Ecto neural progenitor cell (in vitro differentiated cells): ENCODE measurements at regions not wholly inside any gene's neighbourhood (a gene's known extent, or its start where the extent isn't known, plus 50 kb on each side); places are given as distances from the start of the nearest gene placed in this dataset.
"Not testable (repeated sequence)": the region's sequence is repeated elsewhere in the genome, so short reads cannot be mapped to it uniquely, and the experiment has no call there.

Source experiments
- DNase-seq: peaks from one replicate; pipeline ENCODE4 v3.0.0-alpha.2; 2018; ENCODE audit warnings: low spot score

DNA sequence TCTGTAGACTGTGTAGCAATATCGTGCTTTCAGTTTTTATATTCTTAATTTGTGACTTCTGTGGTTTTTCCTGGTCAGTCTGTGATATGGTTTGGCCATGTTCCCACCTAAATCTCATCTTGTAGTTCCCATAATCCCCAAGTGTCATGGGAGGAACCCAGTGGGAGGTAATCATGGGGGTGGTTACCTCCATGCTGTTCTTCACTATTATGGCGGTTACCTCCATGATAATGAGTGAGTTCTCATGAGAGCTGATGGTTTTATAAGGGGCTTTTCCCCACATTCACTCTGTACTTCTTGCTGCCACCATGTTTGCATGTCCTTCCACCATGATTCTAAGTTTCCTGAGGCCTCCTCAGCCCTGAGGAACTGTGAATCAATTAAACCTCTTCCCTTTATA, 169.8 kb downstream of the LEPR start:
- no peak for DNase-seq

DNA sequence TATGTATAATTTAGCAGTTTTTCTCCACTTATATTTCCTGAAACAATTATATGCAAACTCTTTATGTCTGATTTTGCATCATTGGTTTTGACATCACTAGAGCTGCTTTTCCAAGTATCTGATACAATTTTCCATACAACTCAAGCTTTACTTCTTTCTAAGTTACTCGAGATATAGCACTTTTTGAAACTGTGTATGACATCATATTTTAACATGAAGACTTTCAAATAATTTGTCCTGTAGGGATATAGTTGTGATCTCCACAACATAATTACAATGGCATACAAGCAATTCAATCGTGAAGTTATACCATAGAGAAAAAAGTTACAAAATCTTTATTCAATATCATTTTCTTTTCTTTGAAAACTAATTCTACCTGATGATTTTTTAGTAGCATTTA, 173.0 kb downstream of the LEPR start:
- no peak for DNase-seq

DNA sequence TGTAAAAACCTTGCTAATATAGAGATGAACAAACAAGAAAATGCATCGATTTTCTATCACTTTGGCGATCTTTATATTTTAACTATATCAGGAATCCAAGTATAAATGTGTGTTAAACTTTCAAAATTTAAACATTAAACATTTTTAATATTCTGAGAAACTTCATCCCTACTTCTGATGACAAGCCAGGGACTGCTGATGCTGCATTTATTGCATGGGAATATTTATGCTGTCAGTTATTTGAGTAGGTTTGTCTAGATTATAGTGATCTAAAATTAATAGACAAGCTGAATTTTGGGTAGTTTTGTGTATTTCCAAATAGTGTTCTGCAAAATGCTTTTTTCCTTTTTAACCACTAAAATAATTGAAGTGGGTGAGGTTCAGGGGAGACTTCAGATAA, 175.3 kb downstream of the LEPR start:
- no peak for DNase-seq

DNA sequence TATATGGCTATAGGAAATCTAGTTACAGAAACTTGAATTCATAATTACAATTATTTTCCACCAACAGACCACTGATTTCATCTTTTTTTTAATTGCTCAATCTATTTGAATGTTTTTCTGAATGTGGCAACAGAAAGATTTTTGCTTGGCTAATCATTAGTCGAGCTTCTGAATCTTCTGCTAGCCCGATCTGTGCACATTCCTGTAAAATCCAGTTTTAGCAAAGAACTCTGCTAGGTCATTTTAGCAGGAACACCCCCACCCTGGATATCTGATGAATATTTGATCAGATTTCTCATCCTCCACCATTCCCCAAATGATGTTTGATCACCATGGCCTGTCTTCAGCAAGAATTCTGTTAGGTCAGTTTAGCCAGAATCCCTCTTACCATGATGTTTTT, 176.3 kb downstream of the LEPR start:
- no peak for DNase-seq

DNA sequence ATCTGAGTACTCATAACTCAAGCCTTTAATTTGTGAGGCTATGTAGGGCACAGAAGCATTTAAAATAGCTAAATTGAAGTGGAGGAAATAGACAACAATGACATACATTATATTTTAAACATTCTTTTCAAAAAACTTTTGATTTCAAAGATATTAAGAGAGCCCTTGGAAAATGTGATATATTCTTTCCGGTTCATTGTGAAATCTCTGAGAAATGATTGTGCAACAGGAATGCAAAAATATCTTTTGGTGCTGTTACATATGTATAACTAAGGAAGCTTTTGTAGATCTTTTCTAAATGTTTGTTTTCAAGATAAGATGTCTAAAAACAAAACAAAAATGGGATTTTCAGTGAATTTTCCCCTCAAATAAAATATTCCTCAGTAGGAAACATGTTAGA, 185.2 kb downstream of the LEPR start:
- DNase-seq, result no peak

DNA sequence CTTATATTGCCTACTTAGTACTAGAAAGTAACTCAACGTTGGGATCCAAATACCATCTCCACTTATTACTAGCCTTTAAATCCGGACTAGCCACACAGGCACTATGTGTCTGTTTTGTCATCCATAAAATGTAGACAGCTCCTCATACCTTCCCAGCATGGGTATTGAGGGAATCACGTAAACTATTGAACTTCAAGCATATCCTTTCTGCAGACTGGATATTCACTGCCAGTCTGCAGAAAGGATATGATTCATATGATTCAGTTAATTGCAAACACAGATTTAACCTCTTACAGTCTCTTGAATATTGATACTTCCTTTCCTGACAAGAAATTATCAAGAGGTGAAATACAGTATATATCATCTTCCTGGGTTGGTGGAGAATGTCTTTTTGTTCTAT, 186.0 kb downstream of the LEPR start:
- no peak for DNase-seq

DNA sequence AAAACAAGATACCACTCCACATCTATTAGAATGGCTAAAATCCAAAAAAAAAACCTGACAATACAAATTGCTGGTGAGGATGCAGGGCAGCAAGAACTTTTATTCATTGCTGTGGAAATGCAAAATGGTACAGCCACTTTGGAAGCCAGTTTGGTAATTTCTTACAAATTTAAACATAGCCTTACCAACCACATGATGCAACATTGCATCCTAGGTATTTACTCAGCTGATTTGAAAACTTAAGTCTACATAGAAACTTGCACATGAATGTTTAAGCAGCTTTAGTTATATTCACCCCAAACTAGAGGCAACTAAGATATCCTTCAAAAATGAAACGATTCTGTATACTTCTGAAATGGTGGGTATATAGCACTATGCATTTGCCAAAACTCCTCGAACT, 178.8 kb upstream of the PDE4B start:
- DNase-seq, result no peak

DNA sequence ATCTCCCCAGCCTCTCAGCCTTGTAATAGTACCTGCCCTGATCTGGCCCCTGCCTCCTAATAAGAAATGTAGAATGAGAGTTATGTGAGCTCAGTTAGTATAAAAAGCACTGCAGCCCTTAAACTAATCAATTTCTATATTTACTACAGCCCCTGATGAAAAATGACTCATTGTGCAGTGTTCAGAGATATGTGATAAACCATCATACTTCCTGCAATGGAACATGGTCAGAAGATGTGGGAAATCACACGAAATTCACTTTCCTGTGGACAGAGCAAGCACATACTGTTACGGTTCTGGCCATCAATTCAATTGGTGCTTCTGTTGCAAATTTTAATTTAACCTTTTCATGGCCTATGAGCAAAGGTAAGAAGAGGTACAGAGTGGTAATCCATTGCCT, 176.8 kb upstream of the PDE4B start:
- no peak for DNase-seq

DNA sequence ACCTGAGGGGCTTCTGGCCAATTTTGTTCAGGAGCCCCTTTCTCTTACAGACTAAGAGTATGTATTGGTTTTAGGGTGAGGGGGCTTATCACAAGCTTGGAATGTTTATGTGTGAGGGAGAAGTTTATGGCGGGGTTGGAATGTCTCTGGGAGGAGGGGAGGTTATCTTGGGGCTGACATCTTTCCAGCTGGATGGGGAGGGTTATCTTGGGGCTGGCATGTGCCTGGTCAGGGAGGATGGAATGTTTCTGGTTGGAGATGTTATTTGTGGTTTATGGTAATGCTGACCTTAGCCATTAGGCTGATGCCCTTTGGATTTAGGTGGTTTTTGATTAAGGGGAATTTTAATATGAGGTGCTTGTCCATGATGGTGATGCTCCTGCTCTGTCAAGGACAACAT, 171.0 kb upstream of the PDE4B start:
- DNase-seq, result not testable (repeated sequence)

DNA sequence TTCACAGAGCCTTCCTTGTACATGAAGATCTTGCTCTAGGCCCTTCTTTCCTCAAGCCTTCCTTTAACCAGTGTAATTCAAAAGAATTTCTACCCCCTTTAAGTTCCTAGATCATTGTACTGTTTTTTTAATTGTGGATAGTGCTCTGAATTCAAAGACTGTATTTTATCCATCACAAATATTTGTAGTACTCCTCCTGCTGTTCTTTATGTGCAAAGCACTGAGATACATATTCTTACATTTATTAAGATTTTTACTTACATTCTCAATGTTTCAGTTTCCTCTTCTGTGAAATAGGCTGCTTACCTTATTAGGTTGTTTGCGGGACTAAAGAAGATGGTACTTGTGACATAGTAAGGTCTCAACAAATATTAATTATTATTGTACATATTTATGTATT, 168.8 kb upstream of the PDE4B start:
- DNase-seq, result no peak

DNA sequence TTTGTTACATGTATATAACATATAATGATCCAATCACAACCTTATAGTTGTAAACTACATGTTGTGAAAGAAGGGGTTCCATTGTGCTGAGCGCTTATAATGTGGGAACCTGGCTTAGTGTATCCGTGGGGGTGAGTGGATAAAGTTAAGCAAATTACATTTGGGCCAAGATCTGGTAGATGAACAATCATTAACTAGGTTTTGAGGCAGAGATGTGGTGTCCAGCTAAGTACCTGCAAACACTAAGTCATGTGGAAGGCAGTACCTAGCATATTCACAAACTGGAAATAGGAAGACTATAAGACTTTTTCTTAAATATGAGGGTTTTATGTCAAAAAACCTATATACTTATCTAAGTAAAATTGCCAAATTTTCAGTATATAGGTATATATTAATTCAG, 167.2 kb upstream of the PDE4B start:
- no peak for DNase-seq

DNA sequence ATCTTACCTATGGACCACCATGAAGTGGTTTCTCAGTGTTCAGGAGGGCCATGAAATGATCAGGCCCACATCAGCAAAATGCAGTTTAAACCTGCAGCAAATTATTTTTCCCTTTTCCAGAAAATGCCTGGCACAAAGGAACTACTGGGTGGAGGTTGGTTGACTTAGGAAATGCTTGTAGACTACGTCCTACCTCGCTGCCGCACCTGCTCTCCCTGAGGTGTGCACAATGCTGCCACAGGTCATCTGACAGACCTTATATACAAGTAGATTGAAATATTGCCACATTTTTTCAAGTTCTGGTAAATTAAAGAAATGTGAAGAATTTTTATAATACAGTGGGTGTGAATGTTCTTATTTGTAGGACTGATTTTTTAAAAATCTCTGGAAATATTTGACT, 166.7 kb upstream of the PDE4B start:
- no peak for DNase-seq

DNA sequence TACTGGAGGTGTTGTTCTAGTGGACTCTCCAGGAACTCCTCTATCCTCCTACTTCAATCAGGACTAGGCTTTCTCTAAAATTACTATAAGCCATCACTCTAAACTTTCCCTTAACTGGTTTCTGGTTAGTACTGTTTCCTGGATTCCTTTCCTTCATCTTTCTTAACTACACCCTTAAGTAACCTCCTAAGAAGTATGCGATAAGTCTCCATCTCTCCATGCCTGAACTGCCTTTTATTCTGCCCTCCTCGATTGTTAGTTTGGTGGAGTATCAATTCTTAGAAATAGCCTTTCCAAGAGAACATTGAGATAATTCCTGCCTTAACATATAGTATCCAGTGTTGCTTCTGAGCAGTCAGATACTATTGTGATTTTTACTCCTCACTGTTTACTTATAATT, 162.9 kb upstream of the PDE4B start:
- no peak for DNase-seq

DNA sequence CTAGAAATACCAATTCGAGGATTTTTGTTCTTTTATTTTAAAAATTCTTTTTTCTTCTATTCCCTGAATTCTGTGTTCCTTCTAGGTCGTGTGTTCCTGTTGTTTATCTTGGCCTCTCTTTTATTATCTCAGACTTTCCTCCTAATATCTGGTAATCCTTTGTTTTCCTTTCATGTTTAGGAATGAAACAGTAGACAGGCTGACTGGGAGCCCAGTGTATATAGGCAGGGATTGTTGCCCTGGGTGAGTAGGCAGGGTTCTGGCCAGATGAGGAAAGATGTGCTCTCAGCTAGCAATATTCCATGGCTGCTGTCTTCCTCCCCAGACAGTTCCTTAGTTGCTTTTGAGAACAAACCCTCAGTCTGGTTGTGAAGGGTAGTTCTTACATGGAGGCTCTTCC, 161.8 kb upstream of the PDE4B start:
- no peak for DNase-seq

DNA sequence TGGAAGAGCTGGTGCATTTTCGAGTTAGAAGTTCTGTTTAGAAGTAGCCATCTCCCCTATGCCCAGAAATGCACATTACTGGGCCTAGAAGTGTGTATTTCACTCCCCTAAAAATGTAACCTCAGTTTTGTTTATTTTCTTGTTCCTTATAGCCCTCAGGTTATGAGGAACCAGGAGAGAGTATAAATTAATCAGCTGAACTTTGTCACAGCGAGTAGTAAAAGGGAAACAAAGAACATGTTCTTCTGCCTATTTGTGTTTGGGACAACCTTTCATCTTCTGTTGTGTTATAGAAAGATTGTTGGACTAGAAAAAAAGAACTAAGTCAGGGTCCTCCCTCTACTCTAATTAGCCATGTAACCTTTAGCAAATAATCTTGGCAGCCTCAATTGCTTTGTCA, 160.5 kb upstream of the PDE4B start:
- no peak for DNase-seq

DNA sequence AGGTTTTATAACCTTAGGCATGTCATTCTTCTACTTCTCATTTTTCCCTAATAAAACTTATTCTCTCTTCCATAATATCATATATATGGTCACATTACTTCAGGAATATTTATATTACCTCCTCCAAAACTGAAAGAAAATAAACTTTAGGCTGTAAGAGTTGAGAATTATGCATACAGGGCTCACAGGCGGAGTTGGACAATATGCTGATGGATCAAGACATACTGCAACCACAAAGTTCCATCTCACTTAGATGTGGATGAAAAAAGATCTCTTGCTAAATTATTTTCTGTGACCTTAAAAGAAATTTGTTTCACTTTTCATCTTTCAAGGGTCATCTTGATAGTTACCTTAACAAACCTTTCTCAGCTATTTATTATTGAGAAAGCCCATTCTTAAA, 152.6 kb upstream of the PDE4B start:
- no peak for DNase-seq

DNA sequence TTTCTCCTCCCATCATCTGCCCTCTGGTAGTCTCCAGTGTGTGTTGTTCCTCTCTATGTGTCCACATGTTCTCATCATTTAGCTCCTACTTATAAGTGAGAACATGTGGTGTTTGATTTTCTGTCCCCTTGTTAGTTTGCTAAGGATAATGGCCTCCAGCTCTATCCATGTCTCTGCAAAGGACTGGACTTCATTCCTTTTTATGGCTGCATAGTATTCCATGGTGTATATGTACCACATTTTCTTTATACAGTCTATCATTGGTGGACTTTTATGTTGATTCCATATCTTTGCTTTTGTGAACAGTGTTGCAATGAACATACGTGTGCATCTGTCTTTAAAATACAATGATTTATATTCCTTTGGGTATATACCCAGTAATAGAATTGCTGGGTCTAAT, 143.5 kb upstream of the PDE4B start:
- not testable (repeated sequence) for DNase-seq

DNA sequence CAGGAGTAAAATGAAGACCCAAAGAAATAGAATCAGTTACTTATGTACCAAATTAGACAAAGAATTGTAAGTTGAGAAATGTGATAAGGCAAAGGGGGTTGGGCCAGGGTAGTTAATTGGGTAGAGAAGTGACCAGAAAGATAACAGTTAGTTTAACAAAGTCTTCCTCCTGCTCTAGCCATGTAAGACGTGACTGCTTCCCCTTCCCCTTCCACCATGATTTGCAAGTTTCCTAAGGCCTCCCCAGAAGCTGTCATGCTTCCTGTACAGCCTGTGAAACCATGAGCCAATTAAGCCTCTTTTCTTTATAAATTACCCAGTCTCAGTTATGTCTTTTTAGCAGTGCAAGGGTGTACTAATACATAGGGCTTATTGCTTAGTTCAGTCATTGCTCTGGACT, 142.0 kb upstream of the PDE4B start:
- DNase-seq, result no peak

DNA sequence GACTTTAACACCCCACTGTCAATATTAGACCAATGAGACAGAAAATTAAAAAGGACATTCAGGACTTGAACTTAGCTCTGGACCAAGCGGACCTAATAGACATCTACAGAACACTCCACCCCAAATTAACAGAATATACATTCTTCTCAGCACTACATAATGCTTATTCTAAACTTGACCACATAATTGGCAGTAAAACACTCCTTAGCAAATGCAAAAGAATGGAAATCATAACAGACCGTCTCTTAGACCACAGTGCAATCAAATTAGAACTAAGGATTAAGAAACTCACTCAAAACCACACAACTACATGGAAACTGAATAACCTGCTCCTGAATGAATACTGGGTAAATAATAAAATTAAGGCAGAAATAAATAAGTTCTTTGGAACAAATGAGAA, 138.2 kb upstream of the PDE4B start:
- DNase-seq, result not testable (repeated sequence)

DNA sequence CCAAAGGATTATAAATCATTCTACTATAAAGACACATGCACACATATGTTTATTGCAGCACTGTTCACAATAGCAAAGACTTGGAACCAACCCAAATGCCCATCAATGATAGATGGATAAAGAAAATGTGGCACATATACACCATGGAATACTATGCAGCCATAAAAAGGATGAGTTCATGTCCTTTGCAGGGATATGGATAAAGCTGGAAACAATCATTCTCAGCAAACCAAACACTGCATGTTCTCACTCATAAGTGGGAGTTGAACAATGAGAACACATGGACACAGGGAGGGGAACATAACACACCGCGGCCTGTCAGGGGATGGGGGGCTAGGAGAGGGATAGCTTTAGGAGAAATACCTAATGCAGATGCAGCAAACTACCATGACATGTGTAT, 135.1 kb upstream of the PDE4B start:
- not testable (repeated sequence) for DNase-seq

DNA sequence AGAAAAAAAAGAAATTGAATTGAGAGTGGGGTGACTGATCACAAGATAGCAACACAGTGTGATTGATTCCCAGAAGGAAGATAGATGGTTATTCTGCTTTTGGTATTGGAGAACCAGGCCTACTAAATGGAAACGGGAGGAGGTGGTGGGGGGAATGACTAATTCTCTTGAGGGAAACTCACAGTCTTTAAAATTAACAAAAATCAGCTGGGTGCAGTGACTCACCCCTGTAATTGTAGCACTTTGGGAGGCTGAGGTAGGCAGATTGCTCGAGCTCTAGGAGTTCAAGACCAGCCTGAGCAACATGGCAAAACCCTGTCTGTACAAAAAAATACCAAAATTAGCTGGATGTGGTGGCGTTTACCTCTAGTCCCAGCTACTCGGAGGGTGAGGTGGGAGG, 134.6 kb upstream of the PDE4B start:
- DNase-seq, result no peak

DNA sequence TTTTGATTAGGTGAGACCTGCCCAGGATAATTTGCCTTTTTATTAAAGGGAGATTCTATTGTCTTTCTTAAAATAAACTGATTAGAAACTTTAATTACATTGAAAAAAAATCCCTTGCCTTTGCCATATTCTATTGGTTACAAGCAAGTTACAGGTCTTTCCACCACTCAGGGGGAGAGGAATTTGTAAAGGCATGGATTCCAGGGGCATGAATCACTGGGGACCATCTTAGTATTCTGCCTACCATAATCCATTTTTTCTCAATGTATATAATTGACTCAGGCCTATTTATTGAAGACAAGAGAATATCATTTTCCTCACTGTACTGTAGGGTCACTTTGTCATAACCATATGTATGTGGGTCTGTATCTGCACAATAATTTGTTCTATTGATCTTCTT, 124.3 kb upstream of the PDE4B start:
- DNase-seq, result no peak

DNA sequence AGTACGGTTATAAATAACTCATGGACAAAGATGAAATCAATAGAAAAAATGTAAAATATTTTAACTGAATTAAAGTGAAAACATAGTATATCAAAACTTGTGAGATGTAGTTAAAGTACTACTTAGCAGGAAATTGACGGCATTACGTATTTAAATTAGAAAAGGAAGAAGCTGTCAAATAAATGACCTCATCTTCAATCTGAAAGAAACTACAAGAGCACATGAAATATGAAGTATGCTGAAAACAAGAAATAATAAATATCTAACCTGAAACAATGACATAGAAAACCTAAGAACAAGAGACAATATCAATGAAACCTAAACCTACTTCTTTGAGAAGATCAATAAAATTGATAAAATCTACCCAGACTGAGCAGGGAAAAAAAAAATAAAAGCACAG, 122.2 kb upstream of the PDE4B start:
- no peak for DNase-seq

DNA sequence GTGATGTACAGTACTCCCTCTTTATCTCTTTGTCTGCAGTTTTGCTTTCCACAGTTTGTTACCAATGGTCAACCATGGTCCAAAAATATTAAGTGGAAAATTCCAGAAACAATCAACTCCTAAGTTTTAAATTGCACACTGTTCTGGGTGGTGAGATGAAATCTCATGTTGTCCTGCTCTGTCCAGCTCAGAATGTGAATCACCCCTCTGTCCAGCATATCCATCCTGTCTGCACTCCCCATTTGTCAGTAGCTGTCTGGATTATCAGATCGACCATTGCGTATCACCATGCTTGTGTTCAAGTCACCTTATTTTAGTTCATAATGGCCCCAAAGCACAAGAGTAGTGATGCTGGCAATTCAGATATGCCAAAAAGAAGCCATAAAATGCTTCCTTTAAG, 118.2 kb upstream of the PDE4B start:
- DNase-seq, result no peak

DNA sequence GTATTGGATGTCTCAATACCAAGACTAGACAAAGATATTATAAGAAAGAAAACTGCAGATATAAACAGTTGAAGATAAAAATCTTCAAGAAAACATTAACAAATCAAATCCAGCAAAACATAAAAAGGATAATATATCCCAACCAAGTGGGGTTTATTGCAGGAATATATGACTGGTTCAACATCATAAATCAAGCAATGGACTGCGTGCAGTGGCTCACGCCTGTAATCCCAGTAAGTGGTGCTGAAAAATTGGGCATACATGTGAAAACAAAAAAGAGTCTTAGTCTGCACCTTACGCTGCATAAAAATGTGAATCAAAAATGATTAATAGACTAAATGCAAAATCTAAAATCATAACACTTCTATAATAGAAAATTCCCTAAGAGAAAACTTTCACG, 112.9 kb upstream of the PDE4B start:
- DNase-seq, result no peak

DNA sequence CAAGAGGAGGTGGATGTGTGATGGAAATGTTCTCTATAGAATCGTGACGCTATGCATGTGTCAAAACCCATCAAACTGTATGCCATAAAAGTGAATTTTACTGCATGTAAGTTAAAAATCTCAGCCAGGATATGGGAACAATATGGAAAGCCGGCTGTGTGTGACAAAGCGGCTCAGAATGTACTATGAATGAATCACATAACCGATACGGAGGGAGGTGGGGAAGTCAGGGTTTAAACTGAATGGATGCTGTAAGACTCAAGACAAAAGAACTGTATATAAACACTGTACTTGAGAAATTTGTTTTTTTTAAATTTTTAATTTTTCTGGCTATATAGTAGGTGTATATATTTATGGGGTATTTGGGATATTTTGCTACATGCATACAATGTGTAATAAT, 111.6 kb upstream of the PDE4B start:
- no peak for DNase-seq
